GM12892 (cell line): ENCODE measurements at regions not wholly inside any gene's neighbourhood (a gene's known extent, or its start where the extent isn't known, plus 50 kb on each side); places are given as distances from the start of the nearest gene placed in this dataset.

Source experiments
- DNase-seq: peaks from one replicate; pipeline ENCODE4 v3.0.0; 2011; ENCODE audit not compliant: insufficient read length
- FAIRE-seq: peaks from 2 replicates; lab custom pipeline; 2011; peaks lifted over from hg19 to GRCh38; lab: Jason Lieb, UNC
- POLR2A ChIP-seq: IDR thresholded peaks from 2 replicates; pipeline ENCODE4 v1.6.1; 2011; ENCODE audit warnings: low read depth, low read length, control low read depth
- POLR2AphosphoS5 ChIP-seq: IDR thresholded peaks from 2 replicates; pipeline ENCODE4 v1.6.1; 2011; ENCODE audit warnings: low read depth, low read length, control low read depth
- TAF1 ChIP-seq: IDR thresholded peaks from 2 replicates; pipeline ENCODE4 v1.6.1; 2011; ENCODE audit warnings: low read depth, mild to moderate bottlenecking, control low read depth, low read length, borderline replicate concordance

- FAIRE-seq (no peak), DNase-seq (no peak)
- TF ChIP-seq POLR2A, result no peak
- no peak for TF ChIP-seq TAF1
- TF ChIP-seq POLR2AphosphoS5, result no peak
Measured at GRCh38 chr18:29171892-29172755, 995.2 kb upstream of the CDH2 start.

- DNase-seq (no peak), FAIRE-seq (no peak)
Measured at GRCh38 chr18:29169599-29169998, 992.7 kb upstream of the CDH2 start.

GRCh38 chr18:29164993-29165599 is 988.2 kb upstream of the CDH2 start:
- TF ChIP-seq POLR2AphosphoS5 (no peak), TAF1 (no peak), POLR2A (no peak)
- no peak for DNase-seq
- no peak for FAIRE-seq

More at GRCh38 chr18:29169599-29169998, 992.7 kb upstream of the CDH2 start:
- no peak for TF ChIP-seq POLR2A
- TF ChIP-seq TAF1, result no peak

- DNase-seq, result no peak
- FAIRE-seq, result no peak
- TF ChIP-seq TAF1 (no peak), POLR2AphosphoS5 (no peak)
Measured at GRCh38 chr18:29164020-29164706, 987.2 kb upstream of the CDH2 start.

GRCh38 chr18:29163596-29163995 is 986.7 kb upstream of the CDH2 start:
- DNase-seq (no peak), FAIRE-seq (no peak)
- TF ChIP-seq POLR2A (no peak), POLR2AphosphoS5 (no peak), TAF1 (no peak)

- DNase-seq (no peak), FAIRE-seq (no peak)
- TF ChIP-seq POLR2A (no peak), POLR2AphosphoS5 (no peak), TAF1 (no peak)
Measured at GRCh38 chr18:29161429-29161828, 984.5 kb upstream of the CDH2 start.

- no peak for DNase-seq
- TF ChIP-seq POLR2AphosphoS5 (no peak), POLR2A (no peak), TAF1 (no peak)
- no peak for FAIRE-seq
Measured at GRCh38 chr18:29160170-29160569, 983.2 kb upstream of the CDH2 start.

- DNase-seq (no peak), FAIRE-seq (no peak)
- TF ChIP-seq TAF1 (no peak), POLR2A (no peak)
Measured at GRCh38 chr18:29157905-29158304, 981.0 kb upstream of the CDH2 start.

GRCh38 chr18:29157057-29157780 is 980.3 kb upstream of the CDH2 start:
- DNase-seq, result no peak
- TF ChIP-seq TAF1, result no peak
- TF ChIP-seq POLR2A, result no peak
- TF ChIP-seq POLR2AphosphoS5, result no peak
- FAIRE-seq, result no peak

- DNase-seq, result no peak
- no peak for FAIRE-seq
- TF ChIP-seq TAF1, result no peak
- TF ChIP-seq POLR2A, result no peak
- TF ChIP-seq POLR2AphosphoS5, result no peak
Measured at GRCh38 chr18:29156531-29156930, 979.6 kb upstream of the CDH2 start.

- FAIRE-seq, result no peak
- TF ChIP-seq TAF1 (no peak), POLR2AphosphoS5 (no peak), POLR2A (no peak)
- no peak for DNase-seq
Measured at GRCh38 chr18:29154758-29155725, 978.1 kb upstream of the CDH2 start.
